Peyer's patch (tissue), 4 donors: ENCODE measurements at regions not wholly inside any gene's neighbourhood (a gene's known extent, or its start where the extent isn't known, plus 50 kb on each side); places are given as distances from the start of the nearest gene placed in this dataset.

Experiments used
- CTCF ChIP-seq, 6 experiments: fragments of 450-650 bp in 4 of 6; fragments of 200-600 bp in 2 of 6; sonication (generic) in 1 of 6; IDR thresholded peaks; one replicate each; pipeline ENCODE4 v1.5.1; 2017 to 2019; ENCODE audit warnings: antibody characterized with exemption in 6 of 6, mild to moderate bottlenecking in 3 of 6, moderate library complexity in 1 of 6
- POLR2A ChIP-seq, 2 donors: fragments of 450-650 bp; IDR thresholded peaks; one replicate each; pipeline ENCODE4 v1.5.1; 2017; ENCODE audit warnings: antibody characterized with exemption in 2 of 2, mild to moderate bottlenecking in 2 of 2, moderate library complexity in 2 of 2

- TF ChIP-seq CTCF (IDR thresholded peaks at IDR 0.05) (no peak), POLR2A (IDR thresholded peaks at IDR 0.05) (no peak)
Measured at GRCh38 chr4:153075836-153076518, 128.3 kb upstream of the TRIM2 start.
